ENCODE measurements at regions not wholly inside any gene's neighbourhood (a gene's known extent, or its start where the extent isn't known, plus 50 kb on each side); places are given as distances from the start of the nearest gene placed in this dataset.

DNA sequence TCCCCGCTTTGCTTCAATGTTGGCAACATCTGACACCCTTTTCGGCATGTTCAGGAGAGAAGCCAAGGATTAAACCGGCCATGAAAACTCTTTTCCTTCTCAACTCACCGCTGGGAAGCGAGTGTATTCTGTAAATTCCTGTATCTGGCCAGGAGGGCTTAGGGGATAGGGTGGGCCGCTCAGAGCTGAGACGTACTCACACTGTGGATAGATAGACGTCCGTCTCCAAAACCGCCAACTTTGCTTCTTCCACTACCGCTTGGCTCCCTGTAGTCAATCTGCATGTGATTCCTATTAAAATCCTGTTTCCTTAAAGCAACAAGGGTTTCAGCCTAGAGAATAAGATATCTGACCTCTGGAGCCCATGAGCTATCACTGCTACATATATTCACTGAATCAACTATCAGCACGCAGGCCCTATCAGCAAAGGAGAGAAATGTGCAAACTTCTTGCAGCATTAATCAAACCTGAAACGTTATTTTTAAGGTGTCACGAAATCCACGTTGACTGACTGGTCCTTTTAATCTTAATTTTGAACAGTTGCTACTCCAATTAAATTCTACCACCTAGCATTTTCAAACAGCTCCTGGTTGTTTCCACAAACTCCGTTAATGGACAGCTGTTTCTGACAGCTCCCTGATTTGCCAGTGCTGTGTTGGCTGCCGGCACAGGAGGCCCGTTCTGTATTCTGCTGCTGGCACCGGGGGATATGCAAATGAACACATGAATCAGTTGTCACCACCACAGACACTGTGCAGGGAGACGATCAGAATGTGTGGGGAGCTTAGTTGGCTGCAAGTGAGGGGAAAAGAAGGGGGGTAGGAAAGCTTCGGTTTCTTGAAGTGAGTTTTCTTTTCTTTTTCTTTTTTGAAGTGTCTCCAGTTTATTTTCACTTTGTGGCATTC lies 438.9 kb upstream of the ARRDC4 start:
- Mint-ChIP-seq H3K9me3 (peaks cover 2% of the 10 kb centered on the region), H3K4me3 (no peak overlapping the region), H3K36me3 (ENCODE audit: low read depth) (no peaks in the 10 kb centered on the region), H3K27ac (no peak overlapping the region), H3K27me3 (ENCODE audit: low read depth) (peaks cover 5% of the 10 kb centered on the region), H3K4me1 (ENCODE audit: low read depth) (no peaks in the 10 kb centered on the region)
- CTCF ChIA-PET: no interaction called here
- intact Hi-C loops (cut with micrococcal nuclease): no loop called here
- DNase-seq: no peak

DNA sequence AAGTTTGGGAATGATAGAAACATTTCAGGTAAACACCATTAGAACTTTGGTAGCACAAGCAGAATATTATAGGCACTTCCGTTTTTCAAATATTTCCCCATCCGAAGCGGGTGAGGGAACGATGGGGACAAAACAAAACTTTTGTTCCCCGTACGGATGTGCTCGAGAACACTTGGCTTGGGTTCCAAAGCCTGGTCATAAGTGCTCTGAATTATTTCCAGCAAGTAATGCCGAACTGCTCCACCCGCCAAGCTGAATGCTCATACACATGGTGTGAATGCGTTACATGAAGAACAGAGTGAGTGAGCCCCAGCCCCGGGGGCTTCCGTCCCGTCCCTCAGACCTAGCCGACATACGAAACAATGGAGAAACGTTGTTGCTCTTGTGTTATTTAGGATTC lies 438.2 kb upstream of the ARRDC4 start:
- DNase-seq: no peak
- Mint-ChIP-seq H3K9me3 (peaks cover 2% of the 10 kb centered on the region), H3K4me1 (ENCODE audit: low read depth) (no peaks in the 10 kb centered on the region), H3K27me3 (ENCODE audit: low read depth) (peaks cover 5% of the 10 kb centered on the region), H3K36me3 (ENCODE audit: low read depth) (no peaks in the 10 kb centered on the region), H3K4me3 (no peak overlapping the region), H3K27ac (no peak overlapping the region)
- CTCF ChIA-PET: no interaction called here
- intact Hi-C loops (cut with micrococcal nuclease): no loop called here

DNA sequence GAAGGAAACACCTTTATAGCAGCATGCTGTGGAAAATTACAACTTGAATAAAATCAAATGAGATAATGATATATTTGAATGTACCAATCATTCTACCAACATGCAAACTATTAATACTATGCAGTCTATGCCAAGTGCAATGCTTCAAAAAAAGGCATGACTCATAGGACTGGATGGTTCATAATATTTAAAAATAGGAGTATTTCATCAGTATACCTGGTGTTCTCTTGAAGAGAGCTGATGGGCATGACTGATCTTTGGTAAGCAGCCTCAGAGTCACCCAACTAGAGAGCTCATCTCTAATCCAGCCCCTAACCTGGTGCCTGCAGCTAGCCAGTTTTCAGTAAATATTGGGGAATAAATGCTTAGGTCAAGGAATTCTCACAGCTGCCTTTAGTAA lies 434.7 kb upstream of the ARRDC4 start:
- CTCF ChIA-PET: no interaction called here
- Mint-ChIP-seq H3K4me3 (no peak overlapping the region), H3K27me3 (ENCODE audit: low read depth) (peaks cover 4% of the 10 kb centered on the region), H3K9me3 (peaks cover 2% of the 10 kb centered on the region), H3K36me3 (ENCODE audit: low read depth) (no peaks in the 10 kb centered on the region), H3K27ac (no peak overlapping the region), H3K4me1 (ENCODE audit: low read depth) (no peaks in the 10 kb centered on the region)
- intact Hi-C loops (cut with micrococcal nuclease): no loop called here
- DNase-seq: no peak

DNA sequence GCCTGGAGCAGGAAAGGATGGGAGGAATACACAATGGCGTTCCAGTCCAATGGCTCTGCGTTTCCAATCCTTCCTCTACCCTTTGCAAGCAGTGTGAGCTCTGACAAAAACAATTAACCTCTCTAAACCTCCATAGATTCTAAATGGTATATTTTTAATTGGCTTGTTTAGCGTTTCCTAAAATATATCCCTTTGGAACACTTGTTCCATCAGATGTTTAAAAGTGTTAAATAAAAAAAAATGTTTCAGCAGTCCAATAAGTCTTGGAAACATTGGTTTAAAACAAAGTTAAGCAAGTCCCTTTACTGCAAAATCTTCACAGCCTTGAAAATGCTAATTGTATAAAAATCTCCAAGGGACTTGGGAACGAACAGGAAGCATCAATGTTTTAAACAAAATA lies 432.3 kb upstream of the ARRDC4 start:
- DNase-seq: no peak
- CTCF ChIA-PET: no interaction called here
- intact Hi-C loops (cut with micrococcal nuclease): no loop called here
- Mint-ChIP-seq H3K27me3 (ENCODE audit: low read depth) (peaks cover 4% of the 10 kb centered on the region), H3K27ac (no peak overlapping the region), H3K36me3 (ENCODE audit: low read depth) (no peaks in the 10 kb centered on the region), H3K9me3 (peaks cover 2% of the 10 kb centered on the region), H3K4me1 (ENCODE audit: low read depth) (no peaks in the 10 kb centered on the region), H3K4me3 (no peak overlapping the region)

GRCh38 chr15:97545799-97546198 lies 414.7 kb upstream of the ARRDC4 start:
- no peak for DNase-seq
- CTCF ChIA-PET: no interaction called here

DNA sequence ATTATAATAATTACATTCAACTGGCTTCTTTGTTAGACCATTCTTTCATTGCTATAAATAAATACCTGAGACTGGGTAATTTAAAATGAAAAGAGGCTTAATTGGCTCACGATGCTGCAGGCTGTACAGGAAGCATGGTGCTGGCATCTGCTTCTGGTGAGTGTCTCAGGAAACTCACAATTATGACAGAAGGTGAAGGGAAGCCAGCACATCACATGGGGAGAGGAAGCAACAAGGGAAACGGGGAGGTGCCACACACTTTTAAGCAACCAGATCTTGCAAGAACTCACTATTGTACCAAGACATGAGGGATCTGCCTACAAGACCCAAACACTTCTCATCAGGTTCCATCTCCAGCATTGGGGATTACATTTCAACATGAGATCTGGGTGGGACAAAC lies 413.1 kb upstream of the ARRDC4 start:
- H3K27ac Mint-ChIP-seq: no peak overlapping the region
- no peaks in the 10 kb centered on the region for H3K27me3 Mint-ChIP-seq (ENCODE audit: low read depth)
- H3K9me3 Mint-ChIP-seq: peaks cover 18% of the 10 kb centered on the region
- intact Hi-C loops (cut with micrococcal nuclease): no loop called here
- H3K36me3 Mint-ChIP-seq (ENCODE audit: low read depth): no peaks in the 10 kb centered on the region
- H3K4me1 Mint-ChIP-seq (ENCODE audit: low read depth): no peaks in the 10 kb centered on the region
- CTCF ChIA-PET: no interaction called here
- no peak overlapping the region for H3K4me3 Mint-ChIP-seq
- DNase-seq: no peak

More at GRCh38 chr15:97545799-97546198, 414.7 kb upstream of the ARRDC4 start:
- H3K27me3 Mint-ChIP-seq (ENCODE audit: low read depth): no peaks in the 10 kb centered on the region
- H3K27ac Mint-ChIP-seq: no peak overlapping the region
- no peaks in the 10 kb centered on the region for H3K36me3 Mint-ChIP-seq (ENCODE audit: low read depth)
- H3K9me3 Mint-ChIP-seq: peaks cover 18% of the 10 kb centered on the region
- no peaks in the 10 kb centered on the region for H3K4me1 Mint-ChIP-seq (ENCODE audit: low read depth)
- no peak overlapping the region for H3K4me3 Mint-ChIP-seq
- intact Hi-C loops (cut with micrococcal nuclease): no loop called here

DNA sequence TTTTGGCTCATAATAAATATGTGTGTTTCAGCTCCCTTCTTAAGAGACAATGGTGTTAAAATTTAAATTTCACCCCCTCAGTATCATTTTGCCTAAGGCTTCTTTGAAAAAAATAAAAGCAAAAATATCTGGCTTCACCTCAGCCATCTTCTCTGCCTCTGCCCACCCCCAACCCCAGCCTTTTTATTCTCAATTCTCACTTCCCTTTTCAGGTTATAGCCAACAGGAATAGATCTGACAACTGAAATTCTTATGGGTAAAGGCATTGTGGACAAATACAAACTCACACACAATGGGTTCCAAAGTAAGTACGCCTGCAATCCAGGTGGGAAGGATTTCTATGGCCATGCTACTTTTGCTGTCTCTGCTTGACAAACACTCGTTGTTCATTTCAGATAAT lies 399.0 kb upstream of the ARRDC4 start:
- H3K27ac Mint-ChIP-seq: no peak overlapping the region
- H3K4me1 Mint-ChIP-seq (ENCODE audit: low read depth): no peaks in the 10 kb centered on the region
- H3K27me3 Mint-ChIP-seq (ENCODE audit: low read depth): no peaks in the 10 kb centered on the region
- H3K4me3 Mint-ChIP-seq: no peak overlapping the region
- CTCF ChIA-PET: no interaction called here
- H3K36me3 Mint-ChIP-seq (ENCODE audit: low read depth): no peaks in the 10 kb centered on the region
- DNase-seq: no peak
- intact Hi-C loops (cut with micrococcal nuclease): no loop called here
- H3K9me3 Mint-ChIP-seq: no peaks in the 10 kb centered on the region

DNA sequence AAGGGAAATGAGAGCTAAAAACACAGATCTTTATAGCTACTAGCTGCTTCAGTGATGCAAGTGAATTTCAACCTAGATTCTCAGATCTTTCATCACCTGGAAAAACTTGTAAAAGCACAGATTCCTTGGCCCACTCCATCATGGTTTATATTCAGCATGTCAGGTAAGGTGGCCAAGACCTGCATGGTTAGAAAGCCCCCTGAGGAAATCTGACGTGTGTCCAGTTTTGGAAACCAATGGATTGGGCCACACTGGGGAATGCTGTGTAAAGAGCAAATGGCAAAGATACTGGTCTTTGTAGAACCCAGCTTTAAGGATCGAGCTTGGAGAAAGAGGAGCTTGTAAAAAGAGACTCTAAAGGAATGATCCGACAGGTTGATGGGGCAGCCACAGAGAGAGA lies 397.0 kb upstream of the ARRDC4 start:
- Mint-ChIP-seq H3K9me3 (no peaks in the 10 kb centered on the region), H3K4me3 (no peak overlapping the region), H3K36me3 (ENCODE audit: low read depth) (no peaks in the 10 kb centered on the region), H3K4me1 (ENCODE audit: low read depth) (no peaks in the 10 kb centered on the region), H3K27ac (no peak overlapping the region), H3K27me3 (ENCODE audit: low read depth) (peaks cover 4% of the 10 kb centered on the region)
- CTCF ChIA-PET: no interaction called here
- no peak for DNase-seq
- intact Hi-C loops (cut with micrococcal nuclease): no loop called here

DNA sequence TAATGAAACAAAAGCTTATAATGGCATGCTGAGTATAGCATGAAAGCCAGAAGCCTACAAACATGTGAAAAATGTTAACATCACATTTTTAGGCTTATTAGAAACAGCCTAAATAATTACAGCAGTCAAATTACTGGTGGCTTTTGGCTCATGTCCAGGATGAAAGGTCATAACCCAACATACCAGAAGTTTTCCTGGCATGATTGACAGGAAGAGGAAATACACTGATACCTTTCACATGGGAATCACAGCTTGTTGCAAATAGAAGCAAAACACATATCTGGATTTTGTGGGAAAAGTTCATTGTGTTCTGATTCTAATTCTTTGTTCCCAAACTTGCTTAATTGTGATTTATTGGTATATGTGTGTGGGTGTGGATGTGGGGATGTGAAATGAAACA lies 393.5 kb upstream of the ARRDC4 start:
- CTCF ChIA-PET: no interaction called here
- intact Hi-C loops (cut with micrococcal nuclease): no loop called here

GRCh38 chr15:97567411-97567810 lies 393.1 kb upstream of the ARRDC4 start:
- intact Hi-C loops (cut with micrococcal nuclease): no loop called here
- H3K36me3 Mint-ChIP-seq (ENCODE audit: low read depth): no peaks in the 10 kb centered on the region
- peaks cover 2% of the 10 kb centered on the region for H3K9me3 Mint-ChIP-seq
- no peak overlapping the region for H3K4me3 Mint-ChIP-seq
- CTCF ChIA-PET: no interaction called here
- DNase-seq: no peak
- no peak overlapping the region for H3K27ac Mint-ChIP-seq
- no peaks in the 10 kb centered on the region for H3K4me1 Mint-ChIP-seq (ENCODE audit: low read depth)
- peaks cover 4% of the 10 kb centered on the region for H3K27me3 Mint-ChIP-seq (ENCODE audit: low read depth)

More for the DNA sequence above, 393.5 kb upstream of the ARRDC4 start:
- Mint-ChIP-seq H3K27ac (no peak overlapping the region), H3K4me1 (ENCODE audit: low read depth) (no peaks in the 10 kb centered on the region), H3K9me3 (peaks cover 2% of the 10 kb centered on the region), H3K4me3 (no peak overlapping the region), H3K36me3 (ENCODE audit: low read depth) (no peaks in the 10 kb centered on the region), H3K27me3 (ENCODE audit: low read depth) (peaks cover 4% of the 10 kb centered on the region)
- DNase-seq: no peak

DNA sequence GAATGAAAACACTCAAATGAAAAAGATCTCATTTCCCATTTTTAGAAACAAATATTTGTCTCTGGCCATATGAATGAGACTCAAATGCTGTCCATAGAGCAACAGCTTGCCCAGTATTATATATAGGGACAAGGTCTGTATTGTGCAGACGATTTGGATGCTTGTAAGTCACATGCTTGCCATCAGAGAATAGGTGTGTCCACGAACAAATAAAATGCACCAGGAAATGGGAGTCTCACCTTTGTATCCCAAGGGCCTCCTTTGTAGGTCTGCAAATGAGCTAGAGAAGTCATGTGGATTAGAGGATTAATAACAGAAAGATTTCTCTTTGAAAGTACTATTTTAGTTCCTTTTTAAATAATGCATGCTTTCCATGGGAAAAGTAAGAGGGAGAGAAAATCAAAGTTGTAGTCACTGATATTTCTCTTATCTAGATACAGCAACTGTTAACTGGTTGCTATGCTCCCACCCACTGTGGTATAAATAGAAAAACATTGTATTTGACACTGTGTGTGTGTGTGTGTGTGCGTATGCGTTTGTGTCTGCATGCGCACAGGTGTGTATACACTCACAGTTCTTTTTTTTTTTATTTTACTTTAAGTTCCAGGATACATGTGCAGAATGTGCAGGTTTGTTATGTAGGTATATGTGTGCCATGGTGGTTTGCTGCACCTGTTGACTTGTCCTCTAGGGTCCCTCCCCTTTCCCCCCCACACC lies 383.4 kb upstream of the ARRDC4 start:
- peaks cover 6% of the 10 kb centered on the region for H3K9me3 Mint-ChIP-seq
- no peak overlapping the region for H3K27ac Mint-ChIP-seq
- H3K36me3 Mint-ChIP-seq (ENCODE audit: low read depth): no peaks in the 10 kb centered on the region
- H3K4me3 Mint-ChIP-seq: no peak overlapping the region
- H3K4me1 Mint-ChIP-seq (ENCODE audit: low read depth): no peaks in the 10 kb centered on the region
- intact Hi-C loops (cut with micrococcal nuclease): no loop called here
- no peaks in the 10 kb centered on the region for H3K27me3 Mint-ChIP-seq (ENCODE audit: low read depth)
- DNase-seq: no peak
- CTCF ChIA-PET: no interaction called here

- Mint-ChIP-seq H3K27ac (no peak overlapping the region), H3K9me3 (peaks cover 5% of the 10 kb centered on the region), H3K4me3 (no peak overlapping the region), H3K36me3 (ENCODE audit: low read depth) (no peaks in the 10 kb centered on the region), H3K4me1 (ENCODE audit: low read depth) (no peaks in the 10 kb centered on the region), H3K27me3 (ENCODE audit: low read depth) (peaks cover 13% of the 10 kb centered on the region)
- CTCF ChIA-PET: no interaction called here
- no peak for DNase-seq
- intact Hi-C loops (cut with micrococcal nuclease): no loop called here
These were observed 375.1 kb upstream of the ARRDC4 start for GRCh38 chr15:97585408-97585807.

- intact Hi-C loops (cut with micrococcal nuclease): no loop called here
- H3K27me3 Mint-ChIP-seq (ENCODE audit: low read depth): no peaks in the 10 kb centered on the region
These were observed 367.7 kb upstream of the ARRDC4 start for GRCh38 chr15:97592778-97593177.

More at GRCh38 chr15:97592778-97593177, 367.7 kb upstream of the ARRDC4 start:
- CTCF ChIA-PET: no interaction called here
- H3K4me3 Mint-ChIP-seq: no peak overlapping the region
- H3K9me3 Mint-ChIP-seq: no peaks in the 10 kb centered on the region
- H3K36me3 Mint-ChIP-seq (ENCODE audit: low read depth): no peaks in the 10 kb centered on the region
- no peak overlapping the region for H3K27ac Mint-ChIP-seq
- DNase-seq: no peak
- H3K4me1 Mint-ChIP-seq (ENCODE audit: low read depth): no peaks in the 10 kb centered on the region

Measured in activated naive CD4-positive, alpha-beta T cell treated with anti-CD3 and anti-CD28 coated beads for 36 hours (primary cell).